ENCODE measurements at regions not wholly inside any gene's neighbourhood (a gene's known extent, or its start where the extent isn't known, plus 50 kb on each side); places are given as distances from the start of the nearest gene placed in this dataset.

DNA sequence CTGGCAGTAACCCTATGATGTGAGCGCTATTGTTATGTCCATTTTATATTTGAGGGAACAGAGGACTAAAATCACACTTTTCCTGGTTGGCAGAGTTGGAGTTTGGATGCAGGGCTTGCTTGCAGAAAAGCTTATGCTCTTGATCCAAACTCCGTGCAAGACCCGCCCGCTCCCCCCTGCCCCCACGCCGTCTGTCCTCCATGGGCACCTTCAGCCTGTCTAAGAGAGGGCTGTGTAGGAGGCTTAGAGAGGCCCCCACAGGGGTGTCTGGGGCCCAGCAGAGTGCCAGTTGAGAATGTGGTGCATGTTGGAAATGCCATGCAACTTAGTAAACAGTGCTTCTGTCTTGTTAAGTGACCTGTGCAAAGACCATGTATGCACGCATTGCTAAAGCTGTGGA, 170.5 kb upstream of the NPY start:
- TF ChIP-seq, protein P1, sequence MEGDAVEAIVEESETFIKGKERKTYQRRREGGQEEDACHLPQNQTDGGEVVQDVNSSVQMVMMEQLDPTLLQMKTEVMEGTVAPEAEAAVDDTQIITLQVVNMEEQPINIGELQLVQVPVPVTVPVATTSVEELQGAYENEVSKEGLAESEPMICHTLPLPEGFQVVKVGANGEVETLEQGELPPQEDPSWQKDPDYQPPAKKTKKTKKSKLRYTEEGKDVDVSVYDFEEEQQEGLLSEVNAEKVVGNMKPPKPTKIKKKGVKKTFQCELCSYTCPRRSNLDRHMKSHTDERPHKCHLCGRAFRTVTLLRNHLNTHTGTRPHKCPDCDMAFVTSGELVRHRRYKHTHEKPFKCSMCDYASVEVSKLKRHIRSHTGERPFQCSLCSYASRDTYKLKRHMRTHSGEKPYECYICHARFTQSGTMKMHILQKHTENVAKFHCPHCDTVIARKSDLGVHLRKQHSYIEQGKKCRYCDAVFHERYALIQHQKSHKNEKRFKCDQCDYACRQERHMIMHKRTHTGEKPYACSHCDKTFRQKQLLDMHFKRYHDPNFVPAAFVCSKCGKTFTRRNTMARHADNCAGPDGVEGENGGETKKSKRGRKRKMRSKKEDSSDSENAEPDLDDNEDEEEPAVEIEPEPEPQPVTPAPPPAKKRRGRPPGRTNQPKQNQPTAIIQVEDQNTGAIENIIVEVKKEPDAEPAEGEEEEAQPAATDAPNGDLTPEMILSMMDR (IDR thresholded peaks at IDR 0.05) = no peak
- no peak for TF ChIP-seq POLR2A (IDR thresholded peaks at IDR 0.05)
